Esophagus squamous epithelium (tissue), 5 donors: ENCODE measurements at regions not wholly inside any gene's neighbourhood (a gene's known extent, or its start where the extent isn't known, plus 50 kb on each side); places are given as distances from the start of the nearest gene placed in this dataset.

Source experiments
- DNase-seq: peaks from one replicate; lab custom pipeline; 2025; lab: John Stamatoyannopoulos, UW
- H3K27ac ChIP-seq, 4 donors: fragments of 200-600 bp; sonication (generic); one replicate each; pipeline ENCODE4 v1.5.1; 2016 to 2019; ENCODE audit warnings: mild to moderate bottlenecking in 1 of 4
- H3K27me3 ChIP-seq, 4 donors: fragments of 200-600 bp; sonication (generic); 1 replicate in 3 of 4; 2 replicates in 1 of 4; pipeline versions ENCODE4 v1.5.1 to v1.6.0; 2017 to 2021; ENCODE audit warnings: antibody characterized with exemption in 1 of 4
- H3K36me3 ChIP-seq, 3 donors: fragments of 200-600 bp; sonication (generic); one replicate each; pipeline ENCODE4 v1.5.1; 2016 to 2019
- H3K4me1 ChIP-seq, 3 donors: fragments of 200-600 bp; sonication (generic); one replicate each; pipeline ENCODE4 v1.5.1; 2017 to 2019
- H3K4me3 ChIP-seq, 4 donors: fragments of 200-600 bp; sonication (generic); 1 replicate in 3 of 4; 2 replicates in 1 of 4; pipeline ENCODE4 v1.5.1; 2016 to 2019; ENCODE audit warnings: mild to moderate bottlenecking in 2 of 4, moderate library complexity in 1 of 4
- H3K9me3 ChIP-seq, 3 donors: fragments of 200-600 bp; sonication (generic); one replicate each; pipeline ENCODE4 v1.5.1; 2016 to 2019
- CTCF ChIP-seq, 6 experiments: fragments of 450-650 bp in 4 of 6; fragments of 200-600 bp in 2 of 6; sonication (generic) in 2 of 6; IDR thresholded peaks; one replicate each; pipeline ENCODE4 v1.5.1; 2016 to 2019; ENCODE audit warnings: antibody characterized with exemption in 6 of 6, mild to moderate bottlenecking in 4 of 6, moderate library complexity in 4 of 6
- POLR2A ChIP-seq, 4 donors: fragments of 450-650 bp; IDR thresholded peaks; one replicate each; pipeline ENCODE4 v1.6.1; 2017; ENCODE audit warnings: antibody characterized with exemption in 4 of 4, mild to moderate bottlenecking in 4 of 4, moderate library complexity in 3 of 4
- WGBS, 2 donors: methylation state at CpG; one replicate each; pipeline ENCODE4 v1.1.5; 2018; 5-methylcytosine and 5-hydroxymethylcytosine counted together
- intact Hi-C: fragments of 100-400 bp; cut with DNase I; formaldehyde crosslinking; loops from one replicate; pipeline ENCODE4 v1.15.0; 2022
- donor health status: DM: yes; HTN: yes; CAD: no.

GRCh38 chr1:37267111-37267835 is 207.1 kb upstream of the ZC3H12A start:
- Histone ChIP-seq H3K9me3 (no peaks in the 10 kb centered on the region), H3K36me3 (no peaks in the 10 kb centered on the region), H3K4me1 (no peaks in the 10 kb centered on the region), H3K27me3 (peaks cover 0 to 70% (median 0%) of the 10 kb centered on the region in 4 donors), H3K4me3 (no peak overlapping the region), H3K27ac (no peak overlapping the region)
- no peak for DNase-seq
- no peak for TF ChIP-seq POLR2A (IDR thresholded peaks at IDR 0.05)
- intact Hi-C loops = no loop called here
- 55 to 60% methylated on average over 8 to 9 of the region's 10 CpGs for WGBS, 2 donors

- Histone ChIP-seq H3K36me3 (no peaks in the 10 kb centered on the region), H3K27me3 (peaks cover 0 to 64% (median 0%) of the 10 kb centered on the region in 4 donors), H3K4me1 (no peaks in the 10 kb centered on the region), H3K27ac (no peak overlapping the region), H3K4me3 (no peak overlapping the region), H3K9me3 (no peaks in the 10 kb centered on the region)
- intact Hi-C loops = no loop called here
- DNase-seq = no peak
- 83% methylated on average over 1 of the region's 3 CpGs; no CpG with 5 or more reads in 1 of the 2 donors for WGBS, 2 donors
- no peak for TF ChIP-seq POLR2A (IDR thresholded peaks at IDR 0.05)
- no peak for TF ChIP-seq CTCF (IDR thresholded peaks at IDR 0.05)
Measured at GRCh38 chr1:37270639-37271038, 203.7 kb upstream of the ZC3H12A start.

- DNase-seq = no peak
- intact Hi-C loops = no loop called here
- H3K36me3 ChIP-seq = no peaks in the 10 kb centered on the region
- WGBS, 2 donors = 57 to 60% methylated on average over 2 to 7 of the region's 8 CpGs
- H3K9me3 ChIP-seq = no peaks in the 10 kb centered on the region
- H3K4me3 ChIP-seq = no peak overlapping the region
- H3K27me3 ChIP-seq = peaks cover 0 to 61% (median 0%) of the 10 kb centered on the region in 4 donors
- H3K27ac ChIP-seq = no peak overlapping the region
- TF ChIP-seq CTCF (IDR thresholded peaks at IDR 0.05) (no peak), POLR2A (IDR thresholded peaks at IDR 0.05) (no peak)
- no peaks in the 10 kb centered on the region for H3K4me1 ChIP-seq
Measured at GRCh38 chr1:37272626-37273025, 201.8 kb upstream of the ZC3H12A start.

GRCh38 chr1:37274486-37274885 is 199.9 kb upstream of the ZC3H12A start:
- no peak for TF ChIP-seq CTCF (IDR thresholded peaks at IDR 0.05)
- TF ChIP-seq POLR2A (IDR thresholded peaks at IDR 0.05) = no peak
- DNase-seq = no peak
- no peaks in the 10 kb centered on the region for H3K36me3 ChIP-seq
- H3K4me1 ChIP-seq = no peaks in the 10 kb centered on the region
- no peaks in the 10 kb centered on the region for H3K9me3 ChIP-seq
- no peak overlapping the region for H3K4me3 ChIP-seq
- peaks cover 0 to 61% (median 0%) of the 10 kb centered on the region in 4 donors for H3K27me3 ChIP-seq
- H3K27ac ChIP-seq = no peak overlapping the region
- 24% methylated on average over 3 of the region's 8 CpGs; no CpG with 5 or more reads in 1 of the 2 donors for WGBS, 2 donors
- intact Hi-C loops = no loop called here

GRCh38 chr1:37274938-37275631 is 199.3 kb upstream of the ZC3H12A start:
- WGBS, 2 donors = 50% methylated on average over 4 to 5 of the region's 5 CpGs
- intact Hi-C loops = no loop called here

More at GRCh38 chr1:37274938-37275631, 199.3 kb upstream of the ZC3H12A start:
- H3K27ac ChIP-seq = no peak overlapping the region
- H3K36me3 ChIP-seq = no peaks in the 10 kb centered on the region
- H3K27me3 ChIP-seq = peaks cover 0 to 62% (median 0%) of the 10 kb centered on the region in 4 donors
- DNase-seq = no peak
- no peak overlapping the region for H3K4me3 ChIP-seq
- no peaks in the 10 kb centered on the region for H3K4me1 ChIP-seq
- H3K9me3 ChIP-seq = peaks cover 0 to 2% (median under 1%) of the 10 kb centered on the region in 3 donors
- TF ChIP-seq CTCF (IDR thresholded peaks at IDR 0.05) (no peak), POLR2A (IDR thresholded peaks at IDR 0.05) (no peak)
